Middle frontal gyrus (tissue), 1 donor: ENCODE measurements at regions not wholly inside any gene's neighbourhood (a gene's known extent, or its start where the extent isn't known, plus 50 kb on each side); places are given as distances from the start of the nearest gene placed in this dataset.
"Not testable (repeated sequence)": the region's sequence is repeated elsewhere in the genome, so short reads cannot be mapped to it uniquely, and the experiment has no call there.

Experiments
- DNase-seq: peaks from one replicate; pipeline ENCODE4 v3.0.0-alpha.2; 2015; ENCODE audit warnings: low spot score; ENCODE audit errors: extremely low spot score

DNA sequence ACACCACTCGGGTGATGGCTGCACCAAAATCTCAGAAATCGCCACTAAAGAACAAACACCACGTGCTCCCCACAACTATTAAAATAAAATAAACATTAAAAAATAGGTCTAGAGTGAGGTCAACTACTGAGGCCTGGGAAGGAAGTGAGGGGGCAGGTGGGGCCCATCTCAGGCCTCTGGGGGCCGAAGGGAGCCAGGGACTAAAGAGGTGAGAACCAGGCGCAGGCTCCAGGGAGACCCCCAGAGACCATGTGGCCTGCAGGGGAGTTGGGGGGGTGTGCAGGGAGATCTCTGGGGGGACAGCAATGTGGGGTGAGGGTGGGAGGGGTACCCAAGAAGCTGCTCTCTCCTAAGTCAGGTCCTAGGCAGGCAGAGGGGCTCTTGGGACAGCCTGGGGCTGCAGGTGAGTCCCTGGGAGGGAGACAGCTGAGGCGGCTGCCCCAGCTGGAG, 111.3 kb upstream of the SMURF2 start:
- no peak for DNase-seq

DNA sequence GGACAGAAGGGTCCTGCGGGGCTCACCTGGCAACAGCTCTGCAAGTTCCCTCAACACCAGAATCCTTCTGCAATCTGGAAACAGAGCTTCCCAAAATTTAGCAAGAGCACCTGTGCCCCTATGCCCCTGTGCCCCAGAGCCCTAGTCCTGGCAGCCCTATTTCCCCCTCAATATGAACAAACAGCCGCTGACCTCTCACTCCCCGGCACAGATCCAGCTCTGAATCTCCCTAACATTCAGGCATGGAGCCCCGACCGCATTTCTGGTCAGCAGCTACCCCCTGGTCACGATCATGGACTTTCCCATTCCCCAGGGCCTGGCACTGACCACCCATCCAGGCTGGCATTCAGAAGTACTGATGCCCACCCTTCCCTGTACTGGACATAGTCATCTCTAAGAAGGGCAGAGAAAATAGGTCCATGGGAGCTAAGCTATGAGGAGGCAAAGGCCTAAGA, 110.8 kb upstream of the SMURF2 start:
- DNase-seq: no peak

DNA sequence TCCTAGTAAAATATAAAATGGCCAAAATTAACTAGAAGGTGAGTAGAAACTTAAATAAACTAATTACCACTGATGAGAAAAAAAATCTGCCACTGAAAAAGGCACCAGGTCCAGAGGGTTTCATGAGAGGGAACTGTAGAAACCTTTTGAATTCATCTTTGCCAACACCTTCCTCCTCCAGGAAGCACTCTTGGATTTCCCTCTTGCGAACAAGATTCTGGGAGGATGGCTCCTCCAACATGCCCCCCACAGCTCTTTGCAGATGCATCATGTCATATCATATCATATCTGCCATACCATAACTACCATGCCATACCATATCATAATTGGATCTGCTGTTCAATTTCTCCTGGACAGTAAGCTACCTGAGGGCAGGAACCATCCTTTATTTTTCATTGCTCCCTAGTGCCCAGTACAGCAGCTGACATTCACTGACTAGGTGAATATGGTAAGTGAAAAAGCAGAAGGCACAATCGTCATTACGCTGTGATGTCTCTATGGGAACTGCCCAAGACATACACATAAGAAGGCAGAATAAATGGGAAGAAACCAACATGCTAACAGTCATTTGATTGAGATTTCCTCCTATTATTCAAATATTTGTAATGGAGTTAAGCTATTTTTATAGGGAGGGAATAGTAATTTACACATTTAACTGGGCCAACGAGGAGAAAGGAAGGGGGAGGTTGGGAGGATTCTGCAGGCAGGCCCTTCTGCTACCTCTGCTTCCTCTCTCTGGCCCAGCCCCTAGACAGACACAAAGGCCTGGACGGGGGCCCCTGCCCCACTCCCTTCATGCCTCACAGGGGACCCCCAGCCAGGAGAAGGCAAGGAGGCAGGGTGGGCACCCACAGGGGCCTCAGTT, 110.1 kb upstream of the SMURF2 start:
- no peak for DNase-seq

DNA sequence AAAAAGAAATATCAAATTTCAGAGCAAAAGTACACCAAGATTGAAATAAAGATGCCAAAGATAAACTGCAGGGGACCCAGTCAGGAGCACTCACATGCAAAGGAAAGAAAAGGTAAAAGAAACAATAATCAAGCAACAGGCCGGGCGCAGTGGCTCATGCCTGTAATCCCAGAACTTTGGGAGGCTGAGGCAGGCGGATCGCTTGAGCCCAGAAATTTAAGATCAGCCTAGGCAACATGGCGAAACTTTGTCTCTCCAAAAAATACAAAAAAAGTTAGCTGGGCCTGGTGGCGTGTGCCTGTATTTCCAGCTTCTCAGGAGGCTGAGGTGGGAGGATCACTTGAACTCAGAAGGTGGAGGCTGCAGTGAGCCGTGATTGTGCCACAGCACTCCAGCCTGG, 107.6 kb upstream of the SMURF2 start:
- no peak for DNase-seq

DNA sequence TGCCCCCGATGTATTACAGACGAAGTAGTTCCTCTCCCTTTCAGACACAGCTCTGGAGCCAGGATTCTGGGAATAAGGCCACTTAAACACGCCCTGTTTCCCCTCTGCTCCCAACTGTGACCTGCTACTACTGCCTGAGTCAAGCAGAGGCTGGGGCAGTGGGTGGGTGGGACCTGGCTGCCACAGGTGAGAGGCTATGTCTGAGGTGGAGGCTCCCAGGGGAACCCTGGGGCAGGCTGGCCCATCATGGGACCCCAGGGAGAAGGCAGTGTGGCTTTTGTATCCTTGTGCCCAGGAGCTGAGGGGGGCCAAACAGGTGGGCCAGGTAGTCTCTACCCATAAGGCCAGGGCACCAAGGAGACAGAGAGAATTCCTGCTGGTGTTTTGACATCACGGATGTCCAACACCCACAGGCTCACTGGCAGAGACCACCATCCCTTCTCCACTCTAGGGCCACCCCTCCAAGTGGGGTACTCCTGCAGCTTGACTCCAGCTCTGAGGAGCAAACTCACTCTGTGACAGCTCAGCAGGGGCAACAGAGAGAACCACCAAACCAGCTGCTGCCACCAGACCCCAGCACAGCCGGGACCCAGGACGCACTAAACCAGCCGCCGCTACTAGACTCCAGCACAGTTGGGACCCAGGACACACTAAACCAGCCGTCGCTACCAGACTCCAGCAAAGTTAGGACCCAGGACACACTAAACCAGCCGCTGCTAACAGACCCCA, 105.3 kb upstream of the SMURF2 start:
- DNase-seq: no peak

DNA sequence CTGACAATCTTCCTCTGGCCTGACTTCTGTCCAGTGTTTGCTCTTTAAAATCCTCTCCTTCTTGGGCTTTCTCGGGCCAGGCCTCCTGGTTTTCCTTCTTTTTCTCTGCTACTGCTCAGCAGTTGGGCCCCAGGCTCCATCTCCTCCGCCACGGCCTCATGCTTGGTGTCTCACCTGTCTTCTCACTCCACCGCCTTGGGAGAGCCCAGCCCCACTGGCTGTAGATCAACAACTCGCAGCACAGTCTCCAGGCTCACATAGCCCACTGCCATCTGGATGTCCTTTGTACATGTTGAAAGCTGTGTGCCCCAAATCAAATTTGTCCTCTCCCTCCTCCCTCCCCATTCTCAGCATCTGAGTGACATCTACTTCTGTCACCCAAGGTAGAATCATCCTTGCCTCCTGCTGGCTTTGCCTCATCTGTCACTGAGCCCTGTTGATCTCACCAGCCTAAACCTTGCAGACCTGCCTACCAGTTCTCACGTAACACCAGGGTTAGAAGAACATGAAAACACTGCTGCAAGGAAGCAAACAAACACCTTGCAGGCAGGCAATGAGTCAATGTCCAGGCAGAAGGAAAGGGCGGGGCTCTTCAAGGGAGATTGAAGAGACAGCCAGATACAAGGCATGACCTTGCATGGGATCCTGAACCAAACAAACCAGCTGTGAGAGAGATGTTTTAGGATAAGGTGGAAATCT, 103.2 kb upstream of the SMURF2 start:
- no peak for DNase-seq

DNA sequence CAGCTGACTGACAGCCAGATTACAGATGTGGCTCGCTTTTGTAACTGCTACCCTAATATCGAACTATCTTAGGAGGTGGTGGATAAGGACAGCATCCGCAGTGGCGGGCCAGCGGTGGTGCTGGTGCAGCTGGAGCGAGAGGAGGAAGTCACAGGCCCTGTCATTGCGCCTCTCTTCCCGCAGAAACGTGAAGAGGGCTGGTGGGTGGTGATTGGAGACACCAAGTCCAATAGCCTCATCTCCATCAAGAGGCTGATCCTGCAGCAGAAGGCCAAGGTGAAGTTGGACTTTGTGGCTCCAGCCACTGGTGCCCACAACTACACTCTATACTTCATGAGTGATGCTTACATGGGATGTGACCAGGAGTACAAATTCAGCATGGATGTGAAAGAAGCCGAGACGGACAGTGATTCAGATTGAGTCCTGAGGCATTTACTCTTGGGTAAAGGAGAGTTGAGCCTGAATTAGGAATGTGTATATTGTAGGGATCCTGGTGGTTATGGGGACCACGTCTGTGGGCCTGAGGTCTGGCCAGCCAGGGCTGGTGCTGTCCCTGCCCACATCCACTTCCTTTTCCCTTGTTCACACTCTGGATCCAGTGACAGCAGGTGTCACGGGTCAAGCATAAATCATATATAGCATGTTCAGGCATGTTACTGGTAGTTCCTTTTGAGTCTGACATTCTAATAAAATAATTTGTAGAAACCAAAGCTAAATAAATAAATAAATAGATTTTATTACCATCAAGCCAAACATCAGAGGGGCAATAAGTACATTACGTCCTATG, 89.0 kb upstream of the SMURF2 start:
- no peak for DNase-seq

DNA sequence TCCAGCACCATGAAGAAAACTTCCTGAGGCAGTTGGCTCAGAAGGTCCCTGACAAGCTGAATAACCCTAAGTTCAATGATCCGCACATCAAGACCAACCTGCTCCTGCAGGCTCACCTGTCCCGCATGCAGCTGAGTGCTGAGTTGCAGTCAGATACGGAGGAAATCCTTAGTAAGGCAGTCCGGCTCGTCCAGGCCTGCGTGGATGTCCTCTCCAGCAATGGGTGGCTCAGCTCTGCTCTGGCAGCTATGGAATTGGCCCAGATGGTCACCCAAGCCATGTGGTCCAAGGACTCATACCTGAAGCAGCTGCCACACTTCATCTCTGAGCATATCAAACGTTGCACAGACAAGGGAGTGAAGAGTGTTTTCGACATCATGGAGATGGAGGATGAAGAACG, 88.4 kb upstream of the SMURF2 start:
- no peak for DNase-seq

DNA sequence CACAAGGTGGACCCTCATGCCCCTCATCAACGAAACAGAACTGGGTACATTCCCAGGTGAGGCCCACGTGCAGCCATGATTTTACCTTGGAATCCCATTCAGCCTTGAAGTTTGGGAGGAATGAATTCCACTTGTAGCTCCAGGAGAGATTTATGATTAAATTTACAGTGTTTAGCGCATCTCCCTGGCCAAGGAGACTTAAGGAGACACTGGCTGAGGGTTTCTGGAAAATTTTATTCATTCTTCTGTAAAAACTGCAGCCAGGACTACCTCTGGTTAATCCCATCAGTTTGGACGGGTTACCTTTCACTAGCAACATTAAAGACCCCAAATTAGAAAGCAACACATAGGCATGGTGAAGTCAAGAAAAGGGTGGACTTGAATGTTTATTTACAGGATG, 87.2 kb upstream of the SMURF2 start:
- DNase-seq: no peak

DNA sequence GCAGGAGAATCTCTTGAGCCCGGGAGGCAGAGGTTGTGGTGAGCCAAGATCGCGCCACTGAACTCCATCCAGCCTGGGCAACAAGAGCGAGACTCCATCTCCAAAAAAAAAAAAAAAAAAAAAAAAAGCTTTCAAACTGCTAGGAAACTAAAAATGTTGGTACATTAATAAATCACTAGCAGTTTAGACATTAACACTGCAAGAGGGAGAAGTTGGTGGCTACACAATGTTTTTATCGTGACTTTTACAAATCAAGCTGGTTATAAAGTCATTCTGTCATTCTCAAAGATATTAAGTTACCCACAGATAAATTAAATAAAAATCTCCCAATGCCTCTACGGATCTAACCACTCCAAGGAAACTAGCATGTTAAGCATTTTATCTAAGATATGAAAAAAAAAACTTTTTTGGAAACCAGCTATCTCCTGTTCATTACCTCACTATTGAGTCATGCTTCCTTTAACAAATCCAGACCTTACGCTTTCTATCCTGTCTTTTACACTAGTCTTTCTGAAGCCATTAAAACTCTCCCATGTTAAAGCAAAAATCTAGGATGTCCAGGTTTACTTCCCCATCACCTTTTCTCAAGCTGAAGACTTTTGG, 85.9 kb upstream of the SMURF2 start:
- DNase-seq: no peak

DNA sequence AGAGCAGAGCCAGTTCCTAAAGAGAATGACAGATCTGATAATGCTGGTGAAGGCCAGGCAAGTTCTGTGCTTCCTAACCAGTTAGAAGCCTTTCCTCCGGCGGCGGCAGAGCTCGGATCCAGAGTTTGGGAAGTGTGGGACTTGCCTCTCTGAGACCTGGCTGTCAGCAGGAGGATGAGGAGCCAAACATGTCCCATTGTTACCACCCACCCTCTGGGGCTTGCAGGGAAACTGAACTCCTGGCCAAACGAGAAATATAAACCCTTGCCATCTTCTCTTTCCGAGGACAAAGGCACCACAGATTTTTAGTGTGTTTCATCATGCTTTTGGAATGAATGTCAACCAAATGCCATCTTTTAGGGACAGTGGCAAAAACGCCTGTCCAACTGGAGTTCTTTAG, 80.2 kb upstream of the SMURF2 start:
- DNase-seq: no peak

DNA sequence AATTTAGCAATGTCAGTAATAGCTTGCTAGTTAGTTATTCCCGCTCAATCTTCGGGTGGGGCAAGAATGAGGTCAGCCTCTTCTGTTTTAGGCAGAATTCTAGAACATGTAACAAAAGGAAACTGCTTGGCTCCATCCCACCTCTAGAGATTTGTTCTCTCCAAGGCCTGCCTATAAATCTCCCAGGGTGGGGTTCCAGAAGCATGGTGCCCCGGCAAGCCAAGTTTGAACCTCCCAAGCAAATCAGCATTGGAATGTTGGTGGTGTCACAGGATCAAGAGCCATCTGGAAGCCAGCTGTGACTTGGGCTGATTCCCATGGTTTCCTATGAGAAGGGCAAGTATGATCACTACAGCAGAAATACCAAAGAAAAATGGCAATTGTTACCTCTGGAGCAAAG, 79.8 kb upstream of the SMURF2 start:
- not testable (repeated sequence) for DNase-seq

DNA sequence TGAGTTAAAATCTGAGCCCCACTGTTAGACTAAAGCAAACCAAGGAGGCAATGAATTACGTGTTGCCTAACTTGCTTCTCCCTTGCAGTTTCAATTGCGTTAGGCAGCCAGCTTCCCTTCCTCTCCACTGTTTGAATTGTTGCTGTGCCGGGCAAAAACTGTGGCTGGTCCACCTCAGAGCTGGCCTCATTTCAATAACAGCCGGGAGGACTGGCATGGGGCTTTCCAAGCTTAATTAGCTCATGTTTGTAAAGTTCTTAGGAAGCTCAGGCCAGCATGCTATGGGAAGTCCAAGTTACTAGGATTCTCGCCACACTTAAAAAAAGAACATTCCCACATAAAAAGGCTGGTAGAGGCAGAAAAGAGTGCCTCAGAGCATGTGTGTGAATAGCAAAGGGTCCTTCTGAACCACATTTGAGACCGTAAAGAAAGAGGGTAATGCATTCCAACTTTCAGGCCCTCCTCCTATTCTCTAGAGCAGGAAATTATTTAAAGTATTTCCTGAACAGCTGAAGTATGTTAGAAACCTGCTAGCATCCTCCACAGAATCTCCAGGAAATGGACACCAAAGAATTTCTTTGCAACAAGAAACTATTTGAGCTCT, 79.0 kb upstream of the SMURF2 start:
- DNase-seq: no peak

DNA sequence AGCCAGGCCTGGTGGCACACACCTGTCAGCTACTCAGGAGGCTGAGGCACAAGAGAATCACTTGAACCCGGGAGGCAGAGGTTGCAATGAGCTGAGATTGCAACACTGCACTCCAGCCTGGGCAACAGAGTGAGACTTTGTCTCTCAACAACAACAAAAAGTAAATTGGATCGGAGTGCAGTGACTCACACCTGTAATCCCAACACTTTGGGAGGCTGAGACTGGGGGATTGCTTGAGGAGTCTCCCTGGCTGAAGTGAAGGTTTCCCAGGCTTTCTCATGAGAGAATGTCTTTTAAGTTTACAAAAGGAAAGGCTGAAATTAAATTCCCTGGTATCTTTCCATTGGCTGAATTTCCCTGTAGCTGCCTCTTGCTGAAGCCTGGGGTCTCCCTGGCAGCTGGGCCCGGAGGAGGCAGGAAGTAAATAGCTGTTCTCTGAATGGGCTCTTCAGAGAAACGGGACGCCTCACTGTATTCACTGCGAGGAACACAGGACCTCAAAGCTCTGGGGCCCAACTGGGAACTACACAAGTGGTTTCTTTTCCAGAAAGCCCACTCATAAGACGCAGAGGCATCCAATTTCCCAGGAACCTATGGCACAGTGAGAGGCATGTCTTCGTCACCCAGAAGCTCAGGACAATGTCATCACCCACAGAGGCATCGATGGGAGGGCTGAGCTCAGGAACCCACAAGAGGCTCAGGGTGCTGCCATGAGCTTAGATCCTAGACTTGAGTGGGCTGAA, 77.4 kb upstream of the SMURF2 start:
- no peak for DNase-seq

DNA sequence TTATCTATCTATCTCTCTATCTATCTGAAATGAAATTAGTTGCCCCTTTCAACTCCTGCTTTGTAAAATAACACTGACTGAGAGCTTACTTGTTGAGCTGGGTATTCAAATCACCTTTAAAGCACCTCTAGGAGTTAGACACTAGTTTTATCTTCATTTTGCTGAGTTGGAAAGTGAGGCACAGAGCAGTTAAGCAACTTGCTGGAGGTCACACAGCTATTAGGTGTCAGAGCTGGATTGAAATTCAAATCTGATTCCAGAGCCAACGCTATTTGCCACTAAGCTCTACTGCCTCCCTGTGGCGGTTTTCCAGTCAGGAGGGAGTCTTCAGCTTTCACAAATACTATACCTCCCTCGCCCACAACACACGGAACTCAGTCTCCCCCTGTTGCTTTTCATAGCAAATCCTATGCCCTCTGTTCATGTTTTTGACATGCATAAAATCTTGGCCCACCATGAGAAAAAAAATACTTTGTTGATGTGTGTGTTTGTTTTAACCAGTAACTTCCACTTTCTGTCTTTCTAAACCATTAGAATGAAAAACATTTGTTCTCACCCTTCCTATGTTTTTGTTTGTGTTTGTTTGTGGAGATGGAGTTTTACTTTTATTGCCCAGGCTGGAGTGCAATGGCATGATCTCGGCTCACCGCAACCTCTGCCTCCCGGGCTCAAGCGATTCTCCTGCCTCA, 74.8 kb upstream of the SMURF2 start:
- DNase-seq: no peak

DNA sequence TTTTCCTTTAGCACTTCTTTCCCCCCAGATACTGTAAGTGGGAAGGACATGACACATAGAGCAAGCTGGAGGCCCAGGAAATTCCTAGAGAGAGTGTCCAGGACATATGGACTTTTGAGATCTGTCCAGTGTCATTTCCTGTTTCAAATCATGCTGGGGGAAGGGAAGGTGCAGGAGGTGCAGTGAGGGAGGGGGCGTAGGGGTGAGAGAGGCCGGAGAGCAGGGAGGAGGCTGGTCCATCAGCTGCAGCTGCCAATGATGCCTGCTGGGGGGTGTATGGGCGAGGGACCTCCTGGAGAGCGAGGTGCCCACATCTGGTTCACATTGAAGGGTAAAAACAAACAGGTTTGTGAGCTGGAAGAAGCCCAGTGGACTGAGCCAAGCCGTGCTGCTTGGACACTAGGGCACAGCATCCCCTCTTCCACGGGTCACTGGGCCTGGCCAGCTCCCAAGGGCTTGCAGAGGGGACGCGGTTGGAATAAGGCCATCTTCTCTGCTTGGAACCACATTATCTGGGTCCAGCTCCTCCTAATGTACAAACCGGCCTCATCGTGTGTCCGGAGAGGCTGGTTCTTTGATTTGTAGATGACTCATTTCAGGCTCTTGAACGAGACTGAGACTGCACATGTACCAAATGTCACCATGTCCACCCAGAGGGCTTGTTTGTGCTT, 70.4 kb upstream of the SMURF2 start:
- no peak for DNase-seq

DNA sequence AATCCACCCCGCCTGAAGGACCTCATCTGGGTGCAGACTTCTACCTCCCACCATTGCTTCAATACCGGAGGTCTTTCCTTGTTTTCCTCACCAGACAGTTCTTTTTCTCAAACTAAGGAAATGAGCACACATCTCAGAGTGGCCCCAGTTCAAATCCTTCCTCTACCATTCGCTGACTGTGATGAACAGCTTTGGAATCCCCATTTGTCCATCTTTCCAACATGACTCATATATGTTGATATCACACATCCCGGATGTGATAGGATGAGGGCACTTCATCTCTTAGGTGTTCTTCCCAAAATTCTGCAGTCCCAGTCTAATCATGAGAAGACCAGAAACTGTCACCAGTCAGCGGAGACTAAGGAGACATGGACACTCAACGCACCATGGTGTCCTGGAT, 67.9 kb upstream of the SMURF2 start:
- DNase-seq: not testable (repeated sequence)

DNA sequence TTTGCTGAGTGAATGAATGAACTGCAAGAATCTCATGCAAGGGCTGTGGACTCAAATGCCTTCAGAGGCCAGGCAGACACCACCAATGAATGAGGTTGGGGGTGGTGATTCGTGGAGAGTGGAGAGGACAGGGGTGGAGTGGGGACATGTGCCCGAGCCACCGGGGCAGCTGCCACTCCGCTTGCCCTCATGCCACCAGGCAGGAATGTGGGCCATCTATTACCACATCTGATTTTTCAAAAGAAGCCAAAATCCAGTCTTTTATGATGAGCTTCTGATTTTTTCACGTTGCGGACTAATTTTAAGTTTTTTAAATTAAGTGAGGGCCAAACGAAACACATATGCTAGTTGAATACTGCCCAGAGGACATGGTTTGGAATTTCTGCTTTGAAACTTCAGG, 67.1 kb upstream of the SMURF2 start:
- no peak for DNase-seq
